Spinal cord (tissue), 9 donors: ENCODE measurements at regions not wholly inside any gene's neighbourhood (a gene's known extent, or its start where the extent isn't known, plus 50 kb on each side); places are given as distances from the start of the nearest gene placed in this dataset.

Experiments used
- DNase-seq, 6 donors: peaks; one replicate each; pipeline versions ENCODE4 v3.0.0 to v3.0.0-alpha.2; 2013 to 2015; ENCODE audit warnings: low spot score in 6 of 6, low read depth in 4 of 6
- H3K27ac ChIP-seq: one replicate; pipeline ENCODE4 v1.5.1; 2013; ENCODE audit warnings: low read depth, low read length, control low read depth
- H3K27me3 ChIP-seq: one replicate; pipeline ENCODE4 v1.6.1; 2013; ENCODE audit warnings: low read length; ENCODE audit not compliant: control insufficient read depth, insufficient read depth
- H3K36me3 ChIP-seq: one replicate; pipeline ENCODE4 v1.6.1; 2013; ENCODE audit warnings: low read length; ENCODE audit not compliant: control insufficient read depth, insufficient read depth
- H3K4me1 ChIP-seq: one replicate; pipeline ENCODE4 v1.6.1; 2013; ENCODE audit warnings: low read length; ENCODE audit not compliant: control insufficient read depth, insufficient read depth
- H3K4me3 ChIP-seq: one replicate; pipeline ENCODE4 v1.5.1; 2013; ENCODE audit warnings: low read depth, low read length, control low read depth
- H3K9me3 ChIP-seq: one replicate; pipeline ENCODE4 v1.6.1; 2013; ENCODE audit warnings: low read length; ENCODE audit not compliant: control insufficient read depth, insufficient read depth
- WGBS: methylation state at CpG from one replicate; pipeline ENCODE4 v1.1.5; 2013; ENCODE audit warnings: missing lambda C conversion rate; ENCODE audit not compliant: insufficient coverage; 5-methylcytosine and 5-hydroxymethylcytosine counted together
- donor health status: healthy.

DNA sequence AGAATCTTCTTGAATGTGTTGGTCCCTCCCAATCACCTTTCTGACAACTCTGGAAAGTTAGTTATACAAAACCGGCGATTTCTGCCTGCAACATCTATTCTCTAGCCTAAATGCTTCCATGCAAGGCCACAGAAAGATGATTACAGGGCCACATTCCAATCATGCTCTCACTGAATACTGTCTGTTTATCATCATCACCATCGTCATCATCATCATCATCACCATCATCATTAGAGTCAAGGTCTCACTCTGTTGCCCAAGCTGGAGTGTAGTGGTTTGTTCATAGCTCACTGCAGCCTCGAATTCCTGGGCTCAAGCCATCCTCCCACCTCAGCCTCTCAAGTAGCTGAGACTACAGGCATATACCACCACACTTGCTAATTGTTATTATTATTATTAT lies 521.2 kb upstream of the DAB1 start:
- WGBS: 96% methylated on average over 3 of the region's 4 CpGs
- no peaks in the 10 kb centered on the region for H3K4me1 ChIP-seq
- H3K9me3 ChIP-seq: no peaks in the 10 kb centered on the region

DNA sequence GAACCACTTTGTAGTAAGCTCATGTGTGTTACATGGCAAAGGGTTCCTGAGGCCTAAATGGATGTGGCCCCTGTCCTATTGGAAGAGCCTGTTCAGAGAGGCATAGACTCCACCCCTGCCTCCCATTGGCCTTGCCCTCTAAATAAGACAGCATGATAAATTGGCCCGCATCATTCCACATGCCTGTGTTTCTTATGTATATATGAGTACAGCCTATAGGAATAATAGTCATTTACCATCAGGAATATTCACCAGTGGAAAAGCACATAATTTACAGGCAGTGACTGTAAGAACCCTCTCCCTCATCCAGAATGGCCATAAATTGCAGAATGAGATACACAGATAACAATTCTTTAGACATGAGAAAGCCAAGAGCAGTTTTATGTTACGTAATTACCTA lies 519.5 kb upstream of the DAB1 start:
- H3K27me3 ChIP-seq: no peaks in the 10 kb centered on the region
- no CpG with 5 or more reads among the region's 2 CpGs for WGBS
- H3K9me3 ChIP-seq: no peaks in the 10 kb centered on the region
- no peaks in the 10 kb centered on the region for H3K36me3 ChIP-seq
- no peak overlapping the region for H3K27ac ChIP-seq
- H3K4me1 ChIP-seq: no peaks in the 10 kb centered on the region
- DNase-seq: no peak
- H3K4me3 ChIP-seq: no peak overlapping the region

More for the DNA sequence above, 521.2 kb upstream of the DAB1 start:
- no peak for DNase-seq
- Histone ChIP-seq H3K27me3 (no peaks in the 10 kb centered on the region), H3K27ac (no peak overlapping the region), H3K36me3 (no peaks in the 10 kb centered on the region), H3K4me3 (no peak overlapping the region)

DNA sequence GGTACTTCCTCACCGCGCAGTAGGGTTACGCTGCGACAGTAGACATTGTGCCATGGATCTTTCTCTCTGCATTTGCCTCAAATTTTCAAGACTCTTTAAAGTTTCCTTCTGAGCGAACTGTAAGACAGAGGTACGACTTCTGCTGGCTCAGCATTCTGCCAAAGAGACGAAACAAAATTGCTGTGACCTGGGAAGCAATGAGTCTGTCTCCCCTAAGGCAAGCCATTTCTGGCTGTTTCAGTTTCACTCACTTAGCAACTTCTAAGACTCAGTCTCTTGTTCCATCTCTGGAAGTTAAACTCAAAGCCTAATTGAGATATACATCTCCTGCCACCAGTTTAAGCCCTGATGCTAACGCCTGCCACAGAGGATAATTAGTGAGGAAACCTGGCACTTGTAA lies 510.9 kb upstream of the DAB1 start:
- WGBS: 75% methylated on average over 7 of the region's 8 CpGs
- DNase-seq: peak in 1 of 6 donors; percentile 58
- Histone ChIP-seq H3K27ac (no peak overlapping the region), H3K4me1 (no peaks in the 10 kb centered on the region), H3K9me3 (no peaks in the 10 kb centered on the region), H3K36me3 (no peaks in the 10 kb centered on the region), H3K4me3 (no peak overlapping the region), H3K27me3 (no peaks in the 10 kb centered on the region)

DNA sequence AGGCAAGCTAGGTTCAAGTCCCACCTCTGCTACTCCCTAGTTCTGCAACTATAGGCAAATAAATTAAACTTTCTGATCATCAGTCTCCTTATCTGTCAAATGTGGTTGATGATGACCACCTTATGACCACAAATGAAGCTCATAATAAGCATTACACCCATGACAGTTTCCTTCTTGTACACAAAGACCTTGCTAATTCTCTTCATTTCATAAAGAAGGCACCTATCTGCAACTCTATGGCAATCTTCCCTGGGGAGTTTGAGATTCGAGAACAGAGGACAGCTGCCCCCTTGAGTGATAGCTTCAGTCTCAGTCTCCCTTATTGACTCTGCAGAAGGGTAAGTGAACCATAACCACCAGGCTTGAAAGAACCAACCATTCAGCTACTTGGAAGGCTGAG lies 503.1 kb upstream of the DAB1 start:
- no peak for DNase-seq
- no peaks in the 10 kb centered on the region for H3K36me3 ChIP-seq
- H3K27ac ChIP-seq: no peak overlapping the region
- WGBS: no CpG with 5 or more reads among the region's 1 CpG
- H3K9me3 ChIP-seq: no peaks in the 10 kb centered on the region
- H3K4me1 ChIP-seq: no peaks in the 10 kb centered on the region
- H3K27me3 ChIP-seq: no peaks in the 10 kb centered on the region
- H3K4me3 ChIP-seq: no peak overlapping the region

DNA sequence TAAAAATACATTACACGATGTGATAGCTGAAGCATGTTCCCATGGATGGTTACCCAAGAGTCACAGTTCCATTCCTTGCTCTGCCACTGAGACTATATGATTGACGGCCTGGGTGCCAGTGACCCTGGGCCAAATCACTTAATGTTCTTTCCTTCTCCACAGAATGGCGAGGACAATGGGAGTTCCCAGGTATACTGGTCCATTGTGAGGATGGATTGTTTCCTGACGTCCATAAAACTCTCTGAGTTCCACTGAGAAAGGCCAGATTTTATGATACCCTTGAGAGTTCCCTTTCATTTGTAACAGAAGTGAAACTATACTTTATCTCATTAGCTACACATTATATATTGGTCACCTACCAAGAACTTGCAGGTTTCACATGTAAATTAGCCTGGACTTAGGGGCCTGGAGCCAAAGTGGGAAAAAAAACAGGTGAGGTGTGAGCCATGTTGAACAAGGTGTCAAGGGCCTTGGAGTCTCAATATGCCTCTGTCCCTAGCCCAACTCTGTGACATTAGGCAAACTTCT lies 502.2 kb upstream of the DAB1 start:
- no peak for DNase-seq
- H3K36me3 ChIP-seq: no peaks in the 10 kb centered on the region
- H3K27me3 ChIP-seq: no peaks in the 10 kb centered on the region
- H3K27ac ChIP-seq: no peak overlapping the region
- H3K9me3 ChIP-seq: no peaks in the 10 kb centered on the region
- H3K4me1 ChIP-seq: no peaks in the 10 kb centered on the region
- WGBS: 92% methylated on average over 2 of the region's 4 CpGs
- H3K4me3 ChIP-seq: no peak overlapping the region

DNA sequence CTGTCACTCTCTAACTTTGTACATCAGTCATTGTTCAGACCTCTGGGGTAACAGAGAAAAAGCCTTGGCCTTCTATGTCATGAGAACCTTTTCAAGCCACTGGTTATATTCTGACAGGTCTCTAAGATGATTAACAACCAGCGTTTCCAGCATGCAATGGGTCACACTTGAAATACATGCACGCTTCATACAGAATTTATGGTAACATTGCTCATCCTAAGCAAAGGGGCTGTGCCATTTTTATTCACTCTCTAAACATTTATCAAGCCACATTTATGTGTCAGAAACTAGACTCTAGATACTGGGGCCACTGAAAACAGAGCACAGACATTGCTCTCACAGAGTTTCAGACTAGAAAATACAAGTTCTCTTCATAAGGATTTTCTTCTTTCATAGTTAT lies 501.4 kb upstream of the DAB1 start:
- Histone ChIP-seq H3K4me3 (no peak overlapping the region), H3K36me3 (no peaks in the 10 kb centered on the region), H3K4me1 (no peaks in the 10 kb centered on the region), H3K9me3 (no peaks in the 10 kb centered on the region), H3K27me3 (no peaks in the 10 kb centered on the region), H3K27ac (no peak overlapping the region)
- WGBS: 100% methylated on average over 2 of the region's 2 CpGs
- DNase-seq: no peak

DNA sequence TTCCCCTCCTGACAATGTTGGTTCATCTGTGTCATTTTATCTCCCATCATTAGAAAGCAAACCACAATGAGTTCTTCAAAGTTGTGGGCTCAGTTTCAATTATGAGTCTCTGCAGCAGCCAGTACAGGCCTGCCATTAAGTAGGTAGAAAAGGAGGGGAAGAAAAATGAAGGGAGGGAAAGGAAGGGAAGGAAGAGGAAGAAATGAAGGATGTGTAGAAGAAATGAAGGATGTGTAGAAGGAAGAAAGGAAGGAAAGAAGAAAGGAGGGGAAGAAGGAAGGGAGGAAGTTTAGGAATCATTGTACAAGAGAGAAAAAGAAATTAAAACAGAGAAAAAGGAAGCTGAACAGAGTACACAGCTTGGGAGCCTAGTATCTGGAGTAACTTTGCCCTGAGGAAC lies 498.3 kb upstream of the DAB1 start:
- Histone ChIP-seq H3K4me3 (no peak overlapping the region), H3K27ac (no peak overlapping the region), H3K27me3 (no peaks in the 10 kb centered on the region), H3K4me1 (no peaks in the 10 kb centered on the region), H3K9me3 (no peaks in the 10 kb centered on the region), H3K36me3 (no peaks in the 10 kb centered on the region)
- no peak for DNase-seq

DNA sequence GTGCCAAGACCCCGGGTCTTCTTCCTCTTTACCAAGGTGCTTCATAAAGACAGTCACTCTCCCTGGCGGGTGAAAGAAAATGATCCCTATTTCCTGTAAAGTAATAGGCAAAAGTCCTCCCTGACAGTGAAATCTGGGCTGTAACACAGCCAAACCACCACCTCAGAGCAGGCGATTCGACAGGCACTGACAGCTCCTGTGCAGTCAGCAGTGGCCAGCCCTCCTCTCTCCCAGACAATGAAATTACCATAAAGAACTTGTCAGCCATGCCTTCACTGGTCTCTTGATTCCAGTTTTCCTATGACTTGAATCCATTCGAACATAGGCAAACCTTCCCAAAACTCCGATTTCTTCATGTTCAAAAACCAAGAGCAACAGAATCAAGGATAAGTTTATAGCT lies 492.2 kb upstream of the DAB1 start:
- Histone ChIP-seq H3K9me3 (no peaks in the 10 kb centered on the region), H3K4me3 (no peak overlapping the region), H3K4me1 (no peaks in the 10 kb centered on the region), H3K36me3 (no peaks in the 10 kb centered on the region), H3K27me3 (no peaks in the 10 kb centered on the region), H3K27ac (no peak overlapping the region)
- no peak for DNase-seq
- WGBS: 86% methylated on average over 5 of the region's 6 CpGs

DNA sequence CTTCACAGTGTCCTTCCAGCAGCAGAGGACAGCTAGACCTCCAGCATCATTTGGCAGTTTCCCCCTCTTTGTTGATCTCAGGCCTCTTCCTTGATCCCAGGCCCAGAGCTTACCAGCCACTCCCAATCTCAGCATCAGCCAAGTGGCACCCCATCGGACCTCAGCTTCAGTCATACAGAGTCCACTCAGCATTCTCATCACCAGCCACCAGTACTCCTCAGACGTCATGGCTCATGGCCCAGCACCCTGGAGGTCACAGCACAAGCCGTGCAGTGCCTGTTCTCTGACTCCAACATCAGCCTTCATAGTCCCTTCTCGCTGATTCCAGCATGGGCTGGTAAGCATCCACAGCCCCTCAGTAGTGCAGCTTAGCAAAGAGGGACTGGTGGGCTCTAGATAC lies 487.6 kb upstream of the DAB1 start:
- no peak overlapping the region for H3K27ac ChIP-seq
- no peak overlapping the region for H3K4me3 ChIP-seq
- WGBS: 66% methylated on average over 4 of the region's 4 CpGs
- no peaks in the 10 kb centered on the region for H3K9me3 ChIP-seq
- no peaks in the 10 kb centered on the region for H3K36me3 ChIP-seq
- no peak for DNase-seq
- no peaks in the 10 kb centered on the region for H3K27me3 ChIP-seq
- H3K4me1 ChIP-seq: peaks cover 4% of the 10 kb centered on the region

DNA sequence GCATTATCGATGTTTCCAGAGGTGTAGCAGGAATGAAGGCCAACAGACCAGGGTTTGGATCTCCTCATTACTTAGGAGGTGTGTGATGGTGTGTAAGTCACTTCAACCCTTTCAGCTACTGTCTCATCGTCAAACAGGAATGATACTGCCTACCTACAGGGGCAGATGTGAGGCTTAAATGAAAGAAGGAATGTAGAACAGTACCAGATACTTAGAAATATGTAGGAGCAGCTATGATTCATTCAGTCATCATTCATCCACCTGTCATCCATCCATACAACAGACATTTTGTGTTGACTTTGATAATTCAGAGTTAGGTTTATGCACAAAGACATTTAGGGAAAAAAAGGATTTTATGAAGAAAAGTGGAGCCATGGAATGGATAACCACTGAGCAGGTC lies 486.9 kb upstream of the DAB1 start:
- no peaks in the 10 kb centered on the region for H3K36me3 ChIP-seq
- H3K9me3 ChIP-seq: no peaks in the 10 kb centered on the region
- no peak for DNase-seq
- no CpG with 5 or more reads among the region's 2 CpGs for WGBS
- H3K4me3 ChIP-seq: no peak overlapping the region
- peaks cover 4% of the 10 kb centered on the region for H3K4me1 ChIP-seq
- no peaks in the 10 kb centered on the region for H3K27me3 ChIP-seq
- H3K27ac ChIP-seq: no peak overlapping the region
